GM19395 (cell line): ENCODE measurements at regions not wholly inside any gene's neighbourhood (a gene's known extent, or its start where the extent isn't known, plus 50 kb on each side); places are given as distances from the start of the nearest gene placed in this dataset.
"Not testable (repeated sequence)": the region's sequence is repeated elsewhere in the genome, so short reads cannot be mapped to it uniquely, and the experiment has no call there.

Source experiments
- ATAC-seq: cut with Tn5 transposase; IDR thresholded peaks from one replicate; pipeline ENCODE4 v1.9.1; 2021; ENCODE audit warnings: mild to moderate bottlenecking, moderate library complexity; ENCODE audit not compliant: unreplicated experiment

DNA sequence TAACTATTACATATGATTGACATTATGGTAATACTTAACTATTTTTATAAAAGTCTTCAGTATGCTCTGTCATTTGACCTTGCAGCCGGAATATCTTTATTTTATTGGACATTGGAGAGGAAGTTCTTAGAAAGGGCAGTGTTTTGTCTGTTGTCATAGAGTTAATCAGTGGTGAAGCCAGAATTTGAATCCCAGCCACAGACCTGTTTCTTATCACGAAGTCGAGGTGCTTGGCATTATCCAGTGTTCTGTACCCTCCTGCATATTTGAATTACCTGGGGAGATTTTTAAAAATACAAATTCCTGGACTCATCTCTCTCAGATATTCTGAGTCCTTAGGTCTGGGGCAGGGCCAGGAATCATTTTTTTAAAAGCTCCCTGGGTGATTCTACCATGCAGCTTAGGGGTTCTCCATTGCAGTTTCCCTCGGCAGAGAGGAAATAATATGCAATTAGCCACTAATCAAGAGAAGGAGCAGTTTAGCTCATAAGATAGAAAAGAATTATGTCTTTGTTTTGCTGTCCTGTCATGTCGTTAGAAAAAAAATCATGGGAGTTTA is 195.6 kb upstream of the CFAP20DC start:
- no peak for ATAC-seq

DNA sequence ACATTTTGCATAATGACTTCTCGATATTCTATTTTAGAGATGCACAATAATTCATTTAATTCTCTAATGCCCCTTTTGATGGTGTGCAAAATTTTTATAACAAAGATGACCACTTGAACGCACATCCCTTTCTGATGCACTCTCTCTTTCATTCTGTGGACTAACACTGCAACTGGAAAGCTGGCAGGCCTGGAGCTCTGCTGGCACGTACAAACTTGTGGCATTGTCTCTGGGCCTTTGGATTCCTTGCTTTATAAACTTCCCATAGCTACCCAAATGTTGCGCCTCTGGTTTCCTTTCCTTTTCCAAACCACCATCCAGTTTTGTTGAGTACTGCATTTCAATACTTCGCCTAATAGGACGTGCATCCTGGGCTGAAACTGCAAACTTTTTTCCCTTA is 194.5 kb upstream of the CFAP20DC start:
- ATAC-seq: no peak

DNA sequence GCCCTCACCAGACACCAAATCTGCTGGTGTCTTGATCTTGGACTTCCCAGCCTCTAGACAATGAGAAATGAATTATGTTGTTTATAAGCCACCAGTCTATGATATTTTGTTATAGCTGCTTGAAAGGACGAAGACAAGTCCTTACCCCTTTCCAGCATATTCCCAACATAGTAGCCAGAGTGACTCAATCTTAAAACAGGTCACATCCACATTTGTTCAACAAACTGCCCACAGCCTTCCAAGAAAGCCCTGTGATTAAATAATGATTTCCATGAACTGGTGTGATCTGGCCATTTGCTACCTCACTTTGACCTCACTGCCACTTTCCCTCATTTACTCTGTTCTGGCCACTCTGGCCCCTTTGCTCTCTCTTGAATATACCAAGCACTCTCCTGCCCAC is 193.7 kb upstream of the CFAP20DC start:
- no peak for ATAC-seq

DNA sequence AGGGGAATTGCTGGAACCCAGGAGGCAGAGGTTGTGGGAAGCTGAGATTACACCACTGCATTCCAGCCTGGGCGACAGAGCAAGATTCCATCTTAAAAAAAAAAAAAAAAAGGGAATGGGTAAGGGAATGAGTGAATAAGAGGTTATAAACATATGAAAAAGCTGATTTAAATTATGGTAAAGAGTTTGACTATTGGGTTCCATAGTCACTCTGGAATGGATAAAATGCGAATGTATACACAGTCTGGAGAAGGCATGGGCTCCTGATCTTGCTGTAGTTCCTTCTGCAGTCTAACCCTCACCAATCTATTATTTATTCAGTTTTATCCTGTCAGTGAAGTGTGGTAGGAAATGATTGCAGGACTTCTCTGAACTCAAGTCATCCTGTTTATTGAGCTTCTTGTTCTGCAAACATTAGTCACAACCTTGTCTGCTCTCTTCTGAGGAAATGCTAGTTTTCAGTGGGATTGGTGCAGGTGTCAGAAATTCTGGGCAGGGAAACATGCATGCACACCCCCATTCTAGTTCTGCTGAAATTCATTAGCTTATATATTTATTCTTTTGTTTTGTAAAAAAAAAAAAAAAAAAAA is 190.9 kb upstream of the CFAP20DC start:
- ATAC-seq: no peak

DNA sequence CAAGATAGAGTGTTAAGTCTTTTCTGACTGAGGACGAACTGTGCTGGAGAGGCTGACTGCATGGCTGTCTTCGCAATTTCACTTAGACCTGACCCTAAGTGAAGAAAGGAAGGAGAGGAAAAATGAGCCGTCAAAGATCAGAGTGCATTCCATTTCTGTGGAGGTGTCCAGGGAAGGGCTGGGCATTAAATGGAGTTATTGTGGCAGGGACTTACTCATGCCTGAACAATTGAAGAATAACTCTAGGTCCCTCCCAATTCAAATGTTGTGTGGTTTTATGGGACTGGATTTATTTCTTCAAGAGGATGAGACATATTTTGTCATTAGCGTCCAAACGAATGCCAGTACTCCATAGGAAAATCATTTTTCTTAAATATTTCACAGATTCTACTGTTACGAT is 187.3 kb upstream of the CFAP20DC start:
- ATAC-seq: no peak

DNA sequence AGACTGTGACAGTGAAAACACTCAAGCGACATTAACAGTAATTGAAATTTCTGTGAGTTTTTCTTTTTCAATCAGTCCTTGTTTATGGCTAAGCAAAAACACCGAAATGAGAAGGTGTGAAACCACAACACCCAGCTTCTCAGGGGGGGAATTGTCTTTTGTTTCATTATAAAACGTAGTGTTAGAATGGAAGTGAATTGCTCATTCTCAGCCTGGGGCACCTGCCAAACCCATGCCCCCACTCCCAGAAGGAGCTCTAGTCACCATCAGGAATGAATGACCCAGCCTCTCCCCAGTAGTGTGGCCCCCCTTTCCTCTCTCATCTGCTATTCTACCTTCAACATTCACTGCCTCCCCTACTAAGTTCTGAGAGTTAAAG is 185.8 kb upstream of the CFAP20DC start:
- ATAC-seq: peak; percentile 49

DNA sequence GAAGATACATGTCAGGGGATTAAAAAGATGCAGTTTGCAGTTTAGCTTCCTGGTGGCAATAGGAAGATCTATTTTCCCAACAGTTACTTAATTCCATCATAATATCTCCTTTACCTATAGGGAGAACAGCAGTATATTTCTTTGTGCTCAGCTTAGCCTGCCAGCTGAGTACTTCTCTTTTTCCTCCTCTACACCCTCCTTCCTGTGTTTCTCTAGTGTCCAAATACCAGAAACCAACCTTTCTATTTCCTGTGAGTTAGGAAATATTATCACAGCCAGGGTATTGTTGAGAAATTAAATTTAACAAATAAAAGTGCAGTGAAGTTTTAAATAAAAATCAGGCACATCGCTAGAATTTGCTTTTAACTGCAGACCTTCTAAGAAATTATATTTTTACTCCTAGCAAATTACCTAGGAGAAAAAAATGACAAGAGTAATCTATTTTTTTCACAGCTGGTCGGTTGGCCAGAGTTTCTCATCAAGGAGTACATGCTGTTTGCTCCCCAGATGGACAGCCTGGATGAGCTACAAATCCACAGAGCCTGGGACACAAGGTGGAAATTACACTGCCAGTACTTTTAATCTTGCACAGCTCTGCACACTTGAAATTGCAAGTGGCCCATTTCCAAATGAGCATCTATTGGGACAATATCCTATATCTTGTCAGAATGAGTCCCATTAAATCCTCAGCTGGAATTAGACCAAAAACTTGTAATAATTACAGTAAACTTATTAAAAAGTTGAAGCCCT is 185.2 kb upstream of the CFAP20DC start:
- no peak for ATAC-seq

DNA sequence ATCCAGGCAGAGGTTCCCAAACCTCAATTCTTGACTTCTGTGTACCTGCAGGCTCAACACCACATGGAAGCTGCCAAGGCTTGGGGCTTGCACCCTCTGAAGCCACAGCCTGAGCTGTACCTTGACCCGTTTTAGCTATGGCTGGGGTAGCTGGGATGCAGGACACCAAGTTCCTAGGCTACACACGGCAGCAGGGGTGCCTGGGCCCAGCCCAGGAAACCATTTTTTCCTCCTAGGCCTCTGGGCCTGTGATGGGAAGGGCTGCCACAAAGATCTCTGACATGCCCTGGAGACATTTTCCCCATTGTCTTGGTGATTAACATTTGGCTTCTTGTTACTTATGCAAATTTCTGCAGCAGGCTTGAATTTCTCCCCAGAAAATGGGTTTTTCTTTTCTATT is 180.6 kb upstream of the CFAP20DC start:
- not testable (repeated sequence) for ATAC-seq

DNA sequence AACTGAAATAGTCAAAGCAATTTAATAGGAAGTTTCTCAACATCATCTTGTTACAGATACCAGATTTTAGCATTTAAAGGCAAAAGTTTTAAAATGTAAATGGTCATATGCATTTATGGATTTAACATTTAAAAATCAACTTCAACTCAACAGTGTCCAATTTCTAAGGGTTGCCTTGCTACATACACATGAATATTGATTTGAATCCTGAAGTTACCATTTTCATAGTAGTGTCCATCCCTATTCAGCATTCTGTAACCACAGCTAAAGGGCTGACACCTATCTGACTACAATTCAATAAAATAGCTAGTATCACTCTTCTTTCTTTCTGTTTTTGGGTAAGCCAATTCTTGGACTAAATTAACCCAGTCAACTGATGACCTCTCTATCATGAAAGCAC is 164.0 kb upstream of the CFAP20DC start:
- ATAC-seq: no peak

DNA sequence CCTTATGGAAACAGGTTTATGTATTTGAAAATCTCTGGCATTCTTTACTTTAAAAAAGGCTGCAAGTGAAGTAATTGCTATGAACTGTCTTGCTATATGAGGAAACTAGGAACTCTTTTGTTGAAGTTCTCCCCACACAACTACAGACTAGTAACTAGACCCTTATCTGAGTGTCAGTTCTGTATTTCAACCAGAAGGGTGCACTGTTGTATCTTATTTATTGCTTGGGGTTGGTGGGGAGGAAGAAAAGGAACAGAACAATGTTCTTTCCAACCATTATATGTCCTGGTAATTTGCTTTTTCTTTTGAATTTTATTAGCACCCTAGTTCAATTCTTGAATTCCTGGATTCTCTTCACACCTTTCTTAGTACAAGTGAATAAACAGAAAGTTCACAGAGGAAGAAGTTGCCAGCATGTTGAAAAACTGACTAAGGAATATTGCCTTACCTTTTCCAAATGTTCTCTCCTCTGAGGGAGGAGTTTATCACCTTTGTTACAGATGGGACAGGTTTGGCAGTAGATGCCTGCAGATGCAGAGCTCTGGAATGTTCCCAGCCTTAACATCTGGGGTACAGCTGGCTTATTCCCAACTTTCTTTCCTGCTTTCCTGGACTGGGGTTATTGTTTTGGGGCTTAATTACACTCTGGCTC is 162.4 kb upstream of the CFAP20DC start:
- peak; percentile 79 for ATAC-seq

DNA sequence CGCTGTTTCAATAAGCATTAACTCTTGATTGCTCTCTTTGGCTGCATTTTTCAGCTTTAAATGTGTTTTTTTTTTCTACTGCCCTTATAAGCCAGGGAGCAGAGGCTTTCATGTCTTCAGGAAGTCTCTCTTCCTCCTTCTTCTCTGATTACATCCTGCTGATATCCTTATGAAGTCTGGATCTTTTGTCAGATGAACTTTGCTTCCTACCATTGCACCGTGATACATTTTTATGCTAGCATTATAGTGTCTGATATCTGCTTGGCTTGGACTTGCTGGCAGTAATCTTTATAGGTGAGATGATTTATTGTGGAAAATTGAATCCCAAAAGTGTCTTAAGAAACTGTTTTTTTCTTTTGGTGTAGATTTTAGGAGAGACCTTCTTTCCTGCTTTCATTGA is 160.4 kb upstream of the CFAP20DC start:
- no peak for ATAC-seq

DNA sequence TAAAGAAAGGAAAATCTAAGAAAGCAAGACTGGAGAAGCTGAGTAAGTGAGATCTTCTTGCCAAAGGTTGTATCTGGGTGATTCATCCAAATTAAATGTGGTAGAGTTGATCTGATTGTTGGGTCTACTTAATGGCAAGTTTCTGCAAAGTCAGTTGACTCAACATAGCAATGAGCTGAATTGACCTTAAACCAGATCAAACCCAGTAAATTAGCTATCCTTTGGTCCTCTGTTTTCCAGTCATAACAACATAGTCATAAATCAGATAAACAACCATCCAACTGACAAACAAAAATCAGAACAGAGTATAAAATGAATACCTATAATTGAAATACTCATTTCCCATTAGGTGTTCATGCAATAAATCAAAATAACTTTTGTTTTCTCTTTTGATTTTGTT is 142.6 kb upstream of the CFAP20DC start:
- ATAC-seq: no peak

DNA sequence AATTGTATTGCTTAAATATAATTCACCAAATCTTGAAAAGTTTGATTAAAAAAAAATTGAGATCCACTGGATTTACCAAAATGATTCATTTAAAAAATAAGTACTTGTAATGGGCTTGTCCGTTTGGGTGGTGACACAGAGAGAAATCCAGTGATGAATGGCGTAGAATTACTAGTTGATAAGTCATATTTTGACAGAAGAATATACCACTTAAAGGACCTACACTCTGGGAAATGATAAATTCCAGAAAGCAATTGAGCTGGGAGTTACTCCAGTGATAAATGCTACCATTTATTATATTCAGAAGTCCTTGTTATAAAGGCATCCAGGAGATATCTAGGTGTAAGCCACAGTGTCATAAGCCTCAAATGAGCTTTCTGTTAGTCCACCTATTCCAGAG is 141.8 kb upstream of the CFAP20DC start:
- ATAC-seq: no peak

DNA sequence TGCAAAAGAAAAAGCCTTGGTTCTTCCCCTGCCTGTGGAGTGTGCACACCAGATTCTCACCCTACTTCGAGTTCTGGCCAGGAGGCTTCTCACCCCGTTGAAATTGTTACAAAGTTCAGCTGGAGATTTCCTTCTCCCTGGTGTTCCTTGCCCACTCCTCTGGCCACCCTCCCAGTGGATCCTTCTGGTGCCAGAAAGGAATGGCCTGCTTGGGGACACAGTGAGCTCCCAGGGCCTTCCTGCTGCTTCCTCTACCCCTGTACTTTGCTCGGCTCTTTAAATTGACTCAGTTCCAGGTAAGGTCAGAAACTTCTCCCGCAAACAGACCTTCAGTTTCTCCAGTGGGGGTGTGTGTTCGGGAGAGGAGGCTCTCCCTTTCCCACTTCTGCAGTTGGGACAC is 140.1 kb upstream of the CFAP20DC start:
- ATAC-seq: no peak

DNA sequence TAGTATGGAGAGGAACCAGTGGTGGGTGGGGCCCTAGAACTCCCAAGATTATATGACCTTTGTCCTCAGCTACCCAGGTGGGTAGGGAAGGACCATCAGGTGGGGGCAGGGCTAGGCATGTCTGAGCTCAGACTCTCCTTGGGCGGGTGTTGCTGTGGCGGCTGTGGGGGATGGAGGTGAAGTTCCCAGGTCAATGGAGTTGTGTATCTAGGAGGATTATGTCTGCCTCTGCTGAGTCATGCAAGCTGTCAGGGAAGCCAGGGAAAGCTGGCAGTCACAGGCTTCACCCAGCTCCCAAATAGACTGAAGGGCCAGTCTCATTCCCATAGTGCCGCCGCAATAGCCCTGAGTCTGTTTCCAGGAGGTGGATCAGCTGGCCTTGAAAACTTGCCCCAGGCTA is 139.7 kb upstream of the CFAP20DC start:
- no peak for ATAC-seq

DNA sequence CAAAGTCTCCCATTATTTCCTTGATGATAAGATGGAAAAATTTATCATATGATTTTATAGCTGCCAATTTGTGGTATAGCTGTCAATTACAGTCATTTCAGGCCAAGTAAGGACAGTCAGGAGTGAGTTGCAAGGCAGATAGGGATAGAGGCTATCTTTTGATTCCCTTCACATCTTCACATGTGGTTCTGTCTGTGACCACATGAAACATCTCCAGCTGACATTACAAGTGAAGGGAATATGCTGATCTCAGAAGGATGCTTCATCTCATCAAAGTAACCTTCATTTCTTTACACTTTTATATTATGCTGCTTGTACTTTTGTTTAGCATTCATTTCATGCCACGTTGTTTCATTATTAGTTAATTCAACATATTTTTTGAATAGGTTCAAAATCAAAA is 136.9 kb upstream of the CFAP20DC start:
- ATAC-seq: no peak

DNA sequence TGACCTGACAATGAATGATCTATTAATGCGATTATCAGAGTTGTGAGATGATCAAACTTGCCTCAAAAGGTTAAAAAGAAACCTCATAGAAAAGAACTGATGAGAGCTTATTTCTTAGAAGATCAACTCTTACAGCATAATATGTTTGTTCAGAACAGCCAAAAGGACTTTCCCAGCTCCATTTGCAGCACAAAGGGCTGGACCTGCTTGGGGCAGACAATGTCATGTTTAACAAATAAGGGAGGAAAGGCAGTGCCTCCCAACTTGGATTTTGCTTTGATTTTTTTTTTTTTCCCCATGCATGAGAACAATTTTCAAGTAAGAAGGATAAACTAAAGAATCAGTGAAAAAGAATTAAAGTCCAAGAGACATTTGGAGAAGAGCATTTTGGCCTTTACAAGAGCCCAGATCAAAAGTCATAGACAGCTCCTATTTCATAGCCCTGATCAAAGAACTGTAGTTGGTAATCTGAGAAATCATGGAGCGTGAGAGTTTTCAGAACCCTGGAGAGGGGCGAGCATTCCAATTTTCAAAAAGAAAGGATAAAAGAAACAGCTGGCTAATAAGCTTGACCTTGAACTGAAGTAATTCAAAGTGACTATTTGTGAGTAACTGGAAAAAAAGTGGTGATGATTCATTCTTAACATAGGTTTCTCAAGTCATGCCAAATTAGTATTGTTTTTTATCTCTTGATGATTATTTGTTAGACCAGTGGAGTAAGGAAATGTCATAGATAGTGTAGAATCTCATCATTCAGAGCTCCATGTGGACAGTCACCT is 136.0 kb upstream of the CFAP20DC start:
- ATAC-seq: no peak

DNA sequence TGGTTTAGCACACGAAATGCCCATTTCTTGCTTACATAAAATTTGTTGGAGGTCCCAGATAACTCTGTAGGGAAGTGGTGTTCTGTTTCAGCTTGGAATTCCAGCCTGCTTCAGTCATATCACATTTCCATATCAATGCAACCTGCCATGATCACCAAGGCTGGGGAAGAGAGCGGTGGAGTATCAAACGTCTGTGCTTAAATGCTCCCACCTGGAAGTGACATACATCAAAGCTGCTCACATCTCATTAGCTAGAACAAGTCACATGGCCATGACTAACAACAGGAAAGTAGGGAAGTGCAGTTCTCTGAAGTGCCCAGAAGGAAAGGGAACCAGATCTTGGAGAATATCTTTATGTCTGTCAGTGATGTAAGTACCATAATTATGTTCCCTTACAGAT is 130.2 kb upstream of the CFAP20DC start:
- no peak for ATAC-seq

DNA sequence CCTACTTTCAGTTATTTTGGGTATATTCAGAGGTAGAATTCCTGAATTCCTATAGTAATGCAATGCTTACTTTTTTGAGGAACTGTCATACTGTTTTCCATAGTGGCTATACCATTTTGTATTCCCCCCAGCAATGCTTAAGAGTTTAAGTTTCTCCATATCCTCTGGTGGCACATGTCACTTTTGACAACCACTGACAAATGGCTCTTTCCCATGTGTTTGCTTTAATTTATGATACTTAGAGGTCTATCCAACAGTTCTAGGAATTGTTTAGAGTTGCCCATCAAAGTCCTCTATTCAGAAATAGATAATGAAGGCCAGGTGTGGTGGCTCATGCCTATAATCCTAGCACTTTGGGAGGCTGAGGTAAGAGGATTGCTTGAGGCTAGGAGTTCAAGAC is 128.9 kb upstream of the CFAP20DC start:
- no peak for ATAC-seq

DNA sequence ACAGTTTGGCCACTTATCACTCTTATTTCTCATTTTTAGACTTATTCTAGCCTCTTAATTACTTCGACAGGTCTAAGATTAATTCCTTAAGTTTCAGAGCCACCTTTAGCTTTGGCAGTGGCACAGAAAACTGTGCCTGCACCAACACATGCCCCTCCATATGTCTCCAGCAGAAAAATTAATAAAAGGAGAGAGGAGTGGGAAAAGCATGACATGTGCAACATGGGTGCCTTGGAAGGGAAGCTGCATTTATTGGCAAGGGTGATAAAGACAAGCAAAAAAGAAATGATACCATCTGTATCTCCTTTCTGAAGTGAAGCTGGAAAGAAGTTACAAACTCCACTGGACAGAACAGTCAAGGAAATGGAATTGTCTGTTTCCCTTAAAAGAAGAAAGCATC is 121.7 kb upstream of the CFAP20DC start:
- ATAC-seq: no peak

DNA sequence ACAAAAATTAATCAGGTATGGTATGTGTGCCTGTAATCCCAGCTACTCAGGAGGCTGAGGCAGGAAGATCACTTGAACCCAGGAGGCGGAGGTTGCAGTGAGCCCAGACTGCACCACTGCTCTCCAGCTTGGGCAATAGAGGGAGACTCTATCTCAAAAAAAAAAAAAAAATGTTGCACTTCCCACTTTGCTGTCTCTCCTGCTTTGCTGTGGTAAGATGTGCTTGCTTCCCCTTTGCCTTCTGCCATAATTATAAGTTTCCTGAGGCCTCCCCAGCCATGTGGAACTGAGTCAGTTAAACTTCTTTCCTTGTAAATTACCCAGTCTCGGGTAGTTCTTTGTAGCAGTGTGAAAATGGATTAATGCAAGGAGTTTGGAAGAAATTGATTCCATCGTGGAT is 120.3 kb upstream of the CFAP20DC start:
- ATAC-seq: not testable (repeated sequence)
